Spleen (tissue), 11 donors: ENCODE measurements at regions not wholly inside any gene's neighbourhood (a gene's known extent, or its start where the extent isn't known, plus 50 kb on each side); places are given as distances from the start of the nearest gene placed in this dataset.

Experiments used
- DNase-seq: peaks from one replicate; pipeline ENCODE4 v3.0.0-alpha.2; 2020
- H3K27ac ChIP-seq, 8 donors: fragments of 200-600 bp; sonication (generic) in 7 of 8; 1 replicate in 4 of 8; 2 replicates in 4 of 8; pipeline versions ENCODE4 v1.5.0 to v1.8.0; 2016 to 2021; ENCODE audit warnings: inconsistent platforms in 4 of 8, mild to moderate bottlenecking in 4 of 8, moderate library complexity in 1 of 8
- H3K27me3 ChIP-seq, 7 donors: fragments of 200-600 bp; sonication (generic) in 6 of 7; replicated peaks in 1 of 7; 1 replicate in 4 of 7; 2 replicates in 3 of 7; pipeline versions ENCODE4 v1.5.0 to v1.8.0; 2016 to 2021; ENCODE audit warnings: inconsistent platforms in 3 of 7, mild to moderate bottlenecking in 1 of 7
- H3K36me3 ChIP-seq, 6 donors: fragments of 200-600 bp; sonication (generic) in 5 of 6; 1 replicate in 4 of 6; 2 replicates in 2 of 6; pipeline versions ENCODE4 v1.5.0 to v1.8.0; 2016 to 2021; ENCODE audit warnings: inconsistent platforms in 2 of 6
- H3K4me1 ChIP-seq, 6 donors: fragments of 200-600 bp; sonication (generic) in 5 of 6; 1 replicate in 3 of 6; 2 replicates in 3 of 6; pipeline versions ENCODE4 v1.5.0 to v1.8.0; 2016 to 2021; ENCODE audit warnings: inconsistent platforms in 3 of 6
- H3K4me3 ChIP-seq, 8 donors: fragments of 200-600 bp; sonication (generic) in 7 of 8; 1 replicate in 4 of 8; 2 replicates in 4 of 8; pipeline versions ENCODE4 v1.5.0 to v1.8.0; 2016 to 2021; ENCODE audit warnings: inconsistent platforms in 4 of 8, mild to moderate bottlenecking in 4 of 8, moderate library complexity in 2 of 8
- H3K9me3 ChIP-seq, 8 donors: fragments of 200-600 bp; sonication (generic) in 7 of 8; 1 replicate in 4 of 8; 2 replicates in 4 of 8; pipeline versions ENCODE4 v1.5.0 to v1.8.0; 2016 to 2021; ENCODE audit warnings: inconsistent platforms in 4 of 8
- CTCF ChIP-seq, 11 experiments: fragments of 200-600 bp in 7 of 11; fragments of 450-650 bp in 4 of 11; sonication (generic) in 4 of 11; IDR thresholded peaks in 8 of 11; conservative IDR thresholded peaks in 3 of 11; 1 replicate in 7 of 11; 2 replicates in 4 of 11; pipeline versions ENCODE4 v1.4.0 to v1.8.0; 2016 to 2021; ENCODE audit warnings: antibody characterized with exemption in 11 of 11, inconsistent platforms in 4 of 11, mild to moderate bottlenecking in 1 of 11
- POLR2A ChIP-seq, 3 donors: fragments of 450-650 bp; IDR thresholded peaks; one replicate each; pipeline ENCODE4 v1.5.1; 2017; ENCODE audit warnings: antibody characterized with exemption in 3 of 3, mild to moderate bottlenecking in 1 of 3
- POLR2AphosphoS5 ChIP-seq, 3 donors: sonication (generic); formaldehyde crosslinking; IDR thresholded peaks; one replicate each; pipeline ENCODE4 v1.5.1; 2017; ENCODE audit warnings: antibody characterized with exemption in 3 of 3
- WGBS, 5 donors: extraction: QIAGEN DNeasy Blood & Tissue Kit in 3 of 5; methylation state at CpG; one replicate each; pipeline versions ENCODE4 v1.1.5 to v1.1.7; 2013 to 2018; 5-methylcytosine and 5-hydroxymethylcytosine counted together
- intact Hi-C: fragments of 100-400 bp; cut with DNase I; formaldehyde crosslinking; loops from one replicate; pipeline ENCODE4 v1.15.0; 2023; ENCODE audit warnings: low total_unique reads
- donor health status: healthy with polysubstance abuse.
- donor health status: DM: no; HTN: no; CAD: no; lungs with moderate emphysema.
- donor health status: DM: no; HTN: no; CAD: no.
- donor health status: Bipolar disorder and iron deficiency.
- donor health status: healthy.
- donor health status: DM: no; HTN: no; CAD: no.
- donor health status: DM: yes; HTN: yes; CAD: no.

GRCh38 chr21:38621132-38621531 lies 122.9 kb upstream of the ERG start:
- H3K36me3 ChIP-seq: no peaks in the 10 kb centered on the region
- no peaks in the 10 kb centered on the region for H3K27me3 ChIP-seq
- no peak overlapping the region for H3K4me3 ChIP-seq
- WGBS, 5 donors: 69 to 87% (median 81%) methylated on average over 3 of the region's 3 CpGs
- no peaks in the 10 kb centered on the region for H3K4me1 ChIP-seq
- intact Hi-C loops: no loop called here
- no peaks in the 10 kb centered on the region for H3K9me3 ChIP-seq
- DNase-seq: no peak
- TF ChIP-seq POLR2AphosphoS5 (IDR thresholded peaks at IDR 0.05) (no peak), CTCF (IDR thresholded peaks at IDR 0.05 in 8 of 11, conservative IDR thresholded peaks at IDR 0.05 in 3 of 11) (no peak), POLR2A (IDR thresholded peaks at IDR 0.05) (no peak)
- no peak overlapping the region for H3K27ac ChIP-seq

GRCh38 chr21:38622081-38622826 lies 124.0 kb upstream of the ERG start:
- DNase-seq: no peak
- Histone ChIP-seq H3K4me1 (no peaks in the 10 kb centered on the region), H3K27me3 (no peaks in the 10 kb centered on the region), H3K27ac (no peak overlapping the region), H3K4me3 (no peak overlapping the region), H3K36me3 (no peaks in the 10 kb centered on the region), H3K9me3 (no peaks in the 10 kb centered on the region)
- TF ChIP-seq CTCF (IDR thresholded peaks at IDR 0.05 in 8 of 11, conservative IDR thresholded peaks at IDR 0.05 in 3 of 11): no peak
- TF ChIP-seq POLR2AphosphoS5 (IDR thresholded peaks at IDR 0.05): no peak
- TF ChIP-seq POLR2A (IDR thresholded peaks at IDR 0.05): no peak
- 94 to 99% (median 97%) methylated on average over 12 of the region's 12 CpGs for WGBS, 5 donors
- intact Hi-C loops: no loop called here

- Histone ChIP-seq H3K4me1 (no peaks in the 10 kb centered on the region), H3K36me3 (no peaks in the 10 kb centered on the region), H3K4me3 (no peak overlapping the region), H3K9me3 (no peaks in the 10 kb centered on the region), H3K27me3 (no peaks in the 10 kb centered on the region), H3K27ac (no peak overlapping the region)
- 46 to 50% (median 50%) methylated on average over 2 of the region's 2 CpGs for WGBS, 5 donors
- TF ChIP-seq POLR2AphosphoS5 (IDR thresholded peaks at IDR 0.05) (no peak), POLR2A (IDR thresholded peaks at IDR 0.05) (no peak), CTCF (IDR thresholded peaks at IDR 0.05 in 8 of 11, conservative IDR thresholded peaks at IDR 0.05 in 3 of 11) (no peak)
- no peak for DNase-seq
- intact Hi-C loops: no loop called here
These were observed 124.5 kb upstream of the ERG start for GRCh38 chr21:38622827-38623209.

- no peaks in the 10 kb centered on the region for H3K4me1 ChIP-seq
- H3K9me3 ChIP-seq: no peaks in the 10 kb centered on the region
- no peaks in the 10 kb centered on the region for H3K27me3 ChIP-seq
- H3K36me3 ChIP-seq: no peaks in the 10 kb centered on the region
- no peak overlapping the region for H3K4me3 ChIP-seq
- TF ChIP-seq POLR2A (IDR thresholded peaks at IDR 0.05) (no peak), POLR2AphosphoS5 (IDR thresholded peaks at IDR 0.05) (no peak), CTCF (IDR thresholded peaks at IDR 0.05 in 8 of 11, conservative IDR thresholded peaks at IDR 0.05 in 3 of 11) (no peak)
- WGBS, 5 donors: 82 to 91% (median 87%) methylated on average over 4 of the region's 4 CpGs
- H3K27ac ChIP-seq: no peak overlapping the region
- intact Hi-C loops: no loop called here
- DNase-seq: no peak
These were observed 125.3 kb upstream of the ERG start for GRCh38 chr21:38623552-38623951.
